WTC11 (cell line): ENCODE measurements at regions not wholly inside any gene's neighbourhood (a gene's known extent, or its start where the extent isn't known, plus 50 kb on each side); places are given as distances from the start of the nearest gene placed in this dataset.

Experiments
- ATAC-seq: fragments of 200-7000 bp; cut with Tn5 transposase; 2 replicates; pipeline ENCODE4 v1.10.0; 2021; ENCODE audit warnings: mild to moderate bottlenecking, moderate library complexity
- CTCF ChIA-PET: fragments of 300-600 bp; sonication (Branson Sonifier 250); formaldehyde crosslinking; loops from one replicate; lab custom pipeline; 2021; ENCODE audit warnings: antibody characterized with exemption; lab: Charles Lee
- POLR2A ChIA-PET: fragments of 350-600 bp; sonication (Branson Sonifier 250); formaldehyde crosslinking; loops from one replicate; lab custom pipeline; 2021; ENCODE audit warnings: antibody characterized with exemption; lab: Charles Lee
- DNase-seq: peaks from one replicate; pipeline ENCODE4 v3.0.0; 2021; ENCODE audit warnings: low spot score
- H3K27ac Mint-ChIP-seq: 2 replicates; pipeline ENCODE4 v1.8.0; 2021; ENCODE audit warnings: mixed read lengths
- H3K27me3 Mint-ChIP-seq: 2 replicates; pipeline ENCODE4 v1.8.0; 2021; ENCODE audit warnings: low read depth, mild to moderate bottlenecking, moderate library complexity, mixed read lengths
- H3K36me3 Mint-ChIP-seq: 2 replicates; pipeline ENCODE4 v1.8.0; 2021; ENCODE audit warnings: mixed read lengths
- H3K4me1 Mint-ChIP-seq: 2 replicates; pipeline ENCODE4 v1.8.0; 2022; ENCODE audit warnings: mixed read lengths
- H3K4me3 Mint-ChIP-seq: 2 replicates; pipeline ENCODE4 v1.8.0; 2021; ENCODE audit warnings: mild to moderate bottlenecking, moderate library complexity, mixed read lengths
- H3K9me3 Mint-ChIP-seq: 2 replicates; pipeline ENCODE4 v1.8.0; 2021; ENCODE audit warnings: mixed read lengths
- AFF4 ChIP-seq: sonication (generic); formaldehyde crosslinking; IDR thresholded peaks from 2 replicates; pipeline ENCODE4 v1.8.1; 2023; ENCODE audit warnings: mild to moderate bottlenecking, missing genetic modification reagents, borderline replicate concordance
- CREB1 ChIP-seq: sonication (generic); formaldehyde crosslinking; IDR thresholded peaks from 2 replicates; pipeline ENCODE4 v1.8.0; 2023; ENCODE audit warnings: mild to moderate bottlenecking, missing genetic modification reagents
- FOXP4 ChIP-seq: sonication (generic); formaldehyde crosslinking; IDR thresholded peaks from 2 replicates; pipeline ENCODE4 v1.8.0; 2022; ENCODE audit warnings: mild to moderate bottlenecking, missing genetic modification reagents
- NFE2L1 ChIP-seq: sonication (generic); formaldehyde crosslinking; IDR thresholded peaks from 2 replicates; pipeline ENCODE4 v1.8.1; 2023; ENCODE audit warnings: missing genetic modification reagents
- NFYB ChIP-seq: sonication (generic); formaldehyde crosslinking; conservative IDR thresholded peaks from 2 replicates; pipeline ENCODE4 v1.8.0; 2022; ENCODE audit warnings: low read depth, missing genetic modification reagents
- RELA ChIP-seq: sonication (generic); formaldehyde crosslinking; IDR thresholded peaks from 2 replicates; pipeline ENCODE4 v1.8.1; 2022; ENCODE audit warnings: missing genetic modification reagents, mild to moderate bottlenecking, borderline replicate concordance
- ZNF121 ChIP-seq: sonication (generic); formaldehyde crosslinking; IDR thresholded peaks from 2 replicates; pipeline ENCODE4 v1.8.0; 2023; ENCODE audit warnings: missing genetic modification reagents
- ZNF671 ChIP-seq: fragments of 250-450 bp; sonication (Bioruptor Pico); IDR thresholded peaks from 2 replicates; pipeline ENCODE4 v1.8.0; 2021; ENCODE audit warnings: mild to moderate bottlenecking
- TF ChIP-seq, protein P1 (sequence below): sonication (generic); formaldehyde crosslinking; IDR thresholded peaks from 2 replicates; pipeline ENCODE4 v1.8.1; 2023; ENCODE audit warnings: mild to moderate bottlenecking, missing genetic modification reagents
- TF ChIP-seq, protein P2 (sequence below): sonication (generic); formaldehyde crosslinking; IDR thresholded peaks from 2 replicates; pipeline ENCODE4 v1.8.1; 2023; ENCODE audit warnings: mild to moderate bottlenecking, missing genetic modification reagents, moderate library complexity
- TF ChIP-seq, protein P3 (sequence below): sonication (generic); formaldehyde crosslinking; IDR thresholded peaks from 2 replicates; pipeline ENCODE4 v1.8.1; 2022; ENCODE audit warnings: missing genetic modification reagents, borderline replicate concordance
- TF ChIP-seq, protein P4 (sequence below): sonication (generic); formaldehyde crosslinking; IDR thresholded peaks from 2 replicates; pipeline ENCODE4 v1.8.1; 2022; ENCODE audit warnings: low read depth, missing genetic modification reagents, borderline replicate concordance

DNA sequence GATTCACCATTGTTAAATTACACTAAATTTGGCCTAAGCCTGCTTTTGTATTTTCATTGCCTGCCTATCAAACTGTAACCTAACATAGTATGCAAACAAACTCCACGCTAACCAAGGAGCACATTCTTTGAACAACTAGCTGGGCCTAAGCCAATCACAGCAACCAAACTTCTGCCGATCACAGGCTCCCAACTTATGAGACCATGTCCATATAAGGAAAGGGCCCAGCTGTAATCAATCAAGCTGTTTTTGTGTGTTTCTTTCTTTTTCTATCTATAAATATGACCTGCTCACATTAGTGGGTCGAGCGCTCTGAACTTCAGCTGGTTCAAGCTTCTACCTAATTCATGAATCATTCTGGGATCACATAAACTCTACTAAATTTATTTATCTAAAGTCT, 473.6 kb downstream of the SI start:
- POLR2A ChIA-PET, result no interaction called here
- Mint-ChIP-seq H3K4me3 (no peak overlapping the region), H3K27me3 (no peaks in the 10 kb centered on the region; the same call in 1 of the 2 replicates), H3K4me1 (no peaks in the 10 kb centered on the region)
- TF ChIP-seq ZNF671 (CRISPR knock-in tag) (no peak), RELA (CRISPR knock-in tag) (no peak), NFE2L1 (CRISPR knock-in tag) (no peak), ZNF121 (CRISPR knock-in tag) (no peak), CREB1 (no peak), AFF4 (CRISPR knock-in tag) (no peak), FOXP4 (CRISPR knock-in tag) (no peak), NFYB (CRISPR knock-in tag) (no peak)
- TF ChIP-seq, protein P1, sequence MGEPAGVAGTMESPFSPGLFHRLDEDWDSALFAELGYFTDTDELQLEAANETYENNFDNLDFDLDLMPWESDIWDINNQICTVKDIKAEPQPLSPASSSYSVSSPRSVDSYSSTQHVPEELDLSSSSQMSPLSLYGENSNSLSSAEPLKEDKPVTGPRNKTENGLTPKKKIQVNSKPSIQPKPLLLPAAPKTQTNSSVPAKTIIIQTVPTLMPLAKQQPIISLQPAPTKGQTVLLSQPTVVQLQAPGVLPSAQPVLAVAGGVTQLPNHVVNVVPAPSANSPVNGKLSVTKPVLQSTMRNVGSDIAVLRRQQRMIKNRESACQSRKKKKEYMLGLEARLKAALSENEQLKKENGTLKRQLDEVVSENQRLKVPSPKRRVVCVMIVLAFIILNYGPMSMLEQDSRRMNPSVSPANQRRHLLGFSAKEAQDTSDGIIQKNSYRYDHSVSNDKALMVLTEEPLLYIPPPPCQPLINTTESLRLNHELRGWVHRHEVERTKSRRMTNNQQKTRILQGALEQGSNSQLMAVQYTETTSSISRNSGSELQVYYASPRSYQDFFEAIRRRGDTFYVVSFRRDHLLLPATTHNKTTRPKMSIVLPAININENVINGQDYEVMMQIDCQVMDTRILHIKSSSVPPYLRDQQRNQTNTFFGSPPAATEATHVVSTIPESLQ, result no peak
- TF ChIP-seq, protein P2, sequence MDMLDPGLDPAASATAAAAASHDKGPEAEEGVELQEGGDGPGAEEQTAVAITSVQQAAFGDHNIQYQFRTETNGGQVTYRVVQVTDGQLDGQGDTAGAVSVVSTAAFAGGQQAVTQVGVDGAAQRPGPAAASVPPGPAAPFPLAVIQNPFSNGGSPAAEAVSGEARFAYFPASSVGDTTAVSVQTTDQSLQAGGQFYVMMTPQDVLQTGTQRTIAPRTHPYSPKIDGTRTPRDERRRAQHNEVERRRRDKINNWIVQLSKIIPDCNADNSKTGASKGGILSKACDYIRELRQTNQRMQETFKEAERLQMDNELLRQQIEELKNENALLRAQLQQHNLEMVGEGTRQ (CRISPR knock-in tag), result no peak
- TF ChIP-seq, all 79 proteins: peak for 0
- CTCF ChIA-PET, result no interaction called here
- no peaks in the 10 kb centered on the region for H3K36me3 Mint-ChIP-seq
- ATAC-seq (peak; percentile 24; the same call in 1 of the 2 replicates), DNase-seq (no peak)
- no peaks in the 10 kb centered on the region for H3K9me3 Mint-ChIP-seq
- no peak overlapping the region for H3K27ac Mint-ChIP-seq

- H3K27me3 Mint-ChIP-seq, result no peaks in the 10 kb centered on the region
- no peak for TF ChIP-seq RELA (CRISPR knock-in tag)
- TF ChIP-seq, protein P3, sequence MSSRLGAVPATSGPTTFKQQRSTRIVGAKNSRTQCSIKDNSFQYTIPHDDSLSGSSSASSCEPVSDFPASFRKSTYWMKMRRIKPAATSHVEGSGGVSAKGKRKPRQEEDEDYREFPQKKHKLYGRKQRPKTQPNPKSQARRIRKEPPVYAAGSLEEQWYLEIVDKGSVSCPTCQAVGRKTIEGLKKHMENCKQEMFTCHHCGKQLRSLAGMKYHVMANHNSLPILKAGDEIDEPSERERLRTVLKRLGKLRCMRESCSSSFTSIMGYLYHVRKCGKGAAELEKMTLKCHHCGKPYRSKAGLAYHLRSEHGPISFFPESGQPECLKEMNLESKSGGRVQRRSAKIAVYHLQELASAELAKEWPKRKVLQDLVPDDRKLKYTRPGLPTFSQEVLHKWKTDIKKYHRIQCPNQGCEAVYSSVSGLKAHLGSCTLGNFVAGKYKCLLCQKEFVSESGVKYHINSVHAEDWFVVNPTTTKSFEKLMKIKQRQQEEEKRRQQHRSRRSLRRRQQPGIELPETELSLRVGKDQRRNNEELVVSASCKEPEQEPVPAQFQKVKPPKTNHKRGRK (CRISPR knock-in tag), result no peak
- TF ChIP-seq, protein P4, sequence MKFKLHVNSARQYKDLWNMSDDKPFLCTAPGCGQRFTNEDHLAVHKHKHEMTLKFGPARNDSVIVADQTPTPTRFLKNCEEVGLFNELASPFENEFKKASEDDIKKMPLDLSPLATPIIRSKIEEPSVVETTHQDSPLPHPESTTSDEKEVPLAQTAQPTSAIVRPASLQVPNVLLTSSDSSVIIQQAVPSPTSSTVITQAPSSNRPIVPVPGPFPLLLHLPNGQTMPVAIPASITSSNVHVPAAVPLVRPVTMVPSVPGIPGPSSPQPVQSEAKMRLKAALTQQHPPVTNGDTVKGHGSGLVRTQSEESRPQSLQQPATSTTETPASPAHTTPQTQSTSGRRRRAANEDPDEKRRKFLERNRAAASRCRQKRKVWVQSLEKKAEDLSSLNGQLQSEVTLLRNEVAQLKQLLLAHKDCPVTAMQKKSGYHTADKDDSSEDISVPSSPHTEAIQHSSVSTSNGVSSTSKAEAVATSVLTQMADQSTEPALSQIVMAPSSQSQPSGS (CRISPR knock-in tag), result no peak
- CTCF ChIA-PET, result no interaction called here
- H3K27ac Mint-ChIP-seq, result no peak overlapping the region
- no peak for DNase-seq
- no peak overlapping the region for H3K4me3 Mint-ChIP-seq
- no peaks in the 10 kb centered on the region for H3K36me3 Mint-ChIP-seq
- POLR2A ChIA-PET, result no interaction called here
- no peaks in the 10 kb centered on the region for H3K4me1 Mint-ChIP-seq
- ATAC-seq, result no peak
- no peaks in the 10 kb centered on the region for H3K9me3 Mint-ChIP-seq
Observed at GRCh38 chr3:164577667-164578210, 500.6 kb downstream of the SI start.
